B cell (primary cell): ENCODE measurements at regions not wholly inside any gene's neighbourhood (a gene's known extent, or its start where the extent isn't known, plus 50 kb on each side); places are given as distances from the start of the nearest gene placed in this dataset.

ENCODE experiments used
- CTCF ChIP-seq: fragments of 200-600 bp; IDR thresholded peaks from one replicate; pipeline ENCODE4 v1.8.0; 2022; ENCODE audit warnings: antibody characterized with exemption, mild to moderate bottlenecking
- EZH2 ChIP-seq: IDR thresholded peaks from 2 replicates; pipeline ENCODE4 v1.6.1; 2012; ENCODE audit warnings: borderline replicate concordance, low read depth, mild to moderate bottlenecking, moderate library complexity, low read length; ENCODE audit not compliant: insufficient read depth, poor library complexity, severe bottlenecking

- TF ChIP-seq CTCF (no peak), EZH2 (no peak)
These were observed 61.7 kb upstream of the DAPL1 start for GRCh38 chr2:158733430-158733755.
